Myocyte (in vitro differentiated cells): ENCODE measurements at regions not wholly inside any gene's neighbourhood (a gene's known extent, or its start where the extent isn't known, plus 50 kb on each side); places are given as distances from the start of the nearest gene placed in this dataset.

Source experiments
- DNase-seq: peaks from one replicate; pipeline ENCODE4 v3.0.0-alpha.2; 2012; ENCODE audit warnings: low read depth

DNA sequence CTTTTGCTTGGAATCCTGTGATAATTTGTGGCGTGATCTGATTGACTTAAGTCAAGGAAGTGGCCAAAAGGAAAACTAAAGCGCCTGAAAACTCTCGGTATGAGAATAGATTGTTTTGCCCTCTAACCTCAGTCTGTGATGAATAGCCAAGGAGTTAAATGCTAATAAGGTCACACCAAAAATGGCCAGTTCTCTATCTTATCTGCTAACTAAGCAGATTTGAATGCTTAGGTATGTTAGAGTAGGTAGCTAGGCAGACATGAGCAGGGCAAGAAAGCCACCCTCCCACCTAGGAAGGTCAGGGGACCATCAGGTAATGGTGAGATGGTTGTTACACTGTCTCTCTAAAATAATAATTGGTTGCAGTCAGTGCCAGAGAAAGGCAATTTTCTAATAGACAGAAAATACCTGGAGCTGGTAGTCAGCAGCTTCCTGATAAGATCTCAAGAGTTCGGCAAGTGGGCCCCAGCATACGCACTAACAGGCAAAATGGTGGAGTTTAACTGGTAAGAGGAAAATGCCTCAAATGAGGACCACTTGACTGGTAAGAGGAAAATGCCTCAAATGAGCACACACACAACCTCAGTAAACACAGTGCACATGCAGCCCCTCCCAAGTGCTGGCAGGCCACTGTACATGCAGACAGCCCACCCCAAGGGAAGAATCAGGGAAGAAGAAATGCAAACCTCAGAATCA is 468.4 kb downstream of the MBD2 start:
- no peak for DNase-seq

DNA sequence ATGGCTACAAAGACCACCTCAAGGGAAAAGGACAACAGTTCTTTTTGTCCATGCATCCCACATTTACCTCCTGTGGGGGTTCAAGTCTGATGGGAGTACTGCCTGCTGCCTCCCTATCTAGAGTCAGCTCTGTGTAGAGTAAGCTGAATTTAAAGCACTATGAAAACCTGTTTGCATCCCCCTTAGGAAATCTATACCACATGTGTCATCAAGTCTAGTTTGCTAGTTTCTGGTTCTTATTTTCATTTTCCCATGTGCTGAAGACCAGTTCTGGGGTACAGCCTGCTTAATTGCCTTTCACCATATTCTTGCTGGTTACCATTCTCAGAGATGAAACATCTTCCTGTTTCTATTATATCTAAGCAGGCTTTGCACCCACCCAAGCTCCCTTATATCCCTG is 470.3 kb downstream of the MBD2 start:
- no peak for DNase-seq

DNA sequence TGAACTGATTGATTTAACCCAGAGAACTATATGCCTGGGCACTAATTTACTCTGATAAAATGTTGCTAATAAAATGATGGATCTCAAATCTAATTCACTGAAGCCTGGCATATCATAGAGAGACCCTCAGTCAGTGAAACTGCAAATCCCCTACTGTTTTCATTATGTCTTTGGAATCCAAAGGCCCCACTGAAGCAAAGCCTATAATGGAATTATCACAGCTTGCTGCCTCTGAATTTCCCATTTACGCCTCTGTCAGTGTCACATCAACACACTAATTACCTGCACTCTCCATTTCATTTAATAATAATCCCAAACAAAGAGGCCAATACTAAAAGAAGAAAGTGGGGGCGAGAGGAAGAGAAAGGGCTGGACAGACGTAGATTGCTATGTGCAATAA is 470.9 kb downstream of the MBD2 start:
- DNase-seq: no peak

GRCh38 chr18:53752781-53753367 is 471.6 kb downstream of the MBD2 start:
- DNase-seq: no peak

- DNase-seq: no peak
These were observed 474.7 kb downstream of the MBD2 start for GRCh38 chr18:53749766-53750165.

DNA sequence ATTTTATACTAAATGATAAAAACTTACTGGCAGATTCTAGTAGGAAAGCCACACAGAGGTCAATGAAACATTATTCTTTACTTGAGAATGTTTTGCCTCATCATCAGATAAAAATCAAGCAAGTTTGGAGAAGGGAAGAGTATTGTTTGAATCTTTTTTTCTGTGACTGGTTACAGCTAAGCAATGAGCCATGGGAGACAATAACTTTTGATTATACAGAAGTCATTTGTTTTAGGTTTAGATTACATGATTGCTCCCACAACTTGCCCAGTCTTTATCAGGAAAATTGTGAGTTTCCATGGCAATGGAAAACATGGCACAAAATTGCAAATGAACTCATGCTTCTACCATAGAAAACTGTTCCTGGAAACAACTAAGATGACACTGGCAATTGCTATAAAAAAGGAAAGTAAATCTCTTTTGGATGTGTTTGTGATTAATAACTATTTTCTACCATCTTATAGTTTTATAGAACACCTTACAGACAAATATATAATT is 476.8 kb downstream of the MBD2 start:
- no peak for DNase-seq

- no peak for DNase-seq
These were observed 477.3 kb downstream of the MBD2 start for GRCh38 chr18:53747210-53747609.

- no peak for DNase-seq
These were observed 478.5 kb downstream of the MBD2 start for GRCh38 chr18:53745986-53746385.

DNA sequence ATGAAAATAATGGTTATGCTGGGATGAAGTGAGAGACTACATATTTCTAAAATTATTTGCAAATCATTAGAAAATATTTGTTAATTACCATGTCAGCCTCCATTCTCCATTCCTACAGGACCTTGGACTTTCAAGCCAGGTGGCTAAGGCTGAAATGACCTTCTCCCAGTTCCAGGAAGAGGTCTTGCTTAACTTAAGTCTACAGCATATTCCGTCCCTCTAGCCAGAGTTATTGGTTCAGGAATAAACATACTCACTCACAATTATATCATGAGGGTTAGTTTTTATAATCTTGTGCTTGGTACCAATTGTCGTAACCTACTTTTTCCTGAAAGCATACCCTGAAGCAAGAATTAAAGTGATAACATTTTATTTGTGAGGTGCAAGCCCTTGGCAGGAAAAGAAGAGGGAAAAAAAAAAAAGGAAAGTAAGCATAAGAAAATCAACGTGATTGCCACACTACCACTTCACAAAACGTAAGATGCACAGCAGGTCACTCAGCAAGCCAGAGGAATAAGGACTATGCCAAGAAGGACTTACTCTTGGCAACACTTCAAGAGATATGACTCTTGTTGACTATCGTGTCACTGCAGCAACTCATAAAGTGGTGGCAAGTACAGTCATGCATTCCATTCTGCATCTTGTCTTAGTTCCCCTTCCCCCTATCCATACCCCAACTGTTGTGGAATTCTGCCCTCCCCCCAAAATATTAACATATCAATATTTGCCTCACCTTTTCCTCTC is 479.1 kb downstream of the MBD2 start:
- DNase-seq: no peak

- DNase-seq: no peak
These were observed 484.8 kb downstream of the MBD2 start for GRCh38 chr18:53739700-53740099.

DNA sequence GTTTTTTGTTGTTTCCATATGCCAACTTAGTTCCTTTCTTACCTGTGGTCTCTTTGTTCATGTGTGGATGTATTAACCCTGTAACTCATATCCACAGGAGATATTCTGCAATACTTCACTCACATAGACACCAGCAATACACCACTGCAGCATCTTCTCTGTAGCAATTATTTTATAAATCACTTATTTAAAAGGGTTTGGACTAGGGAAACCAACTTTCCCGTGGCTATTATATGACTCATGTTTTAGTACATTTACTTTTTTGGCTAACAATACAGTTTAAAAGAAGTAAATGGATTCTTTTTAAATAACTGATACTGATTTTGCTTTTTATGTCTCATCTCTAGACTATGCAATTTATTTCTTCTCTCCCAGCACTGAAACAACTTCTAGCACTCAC is 488.9 kb downstream of the MBD2 start:
- no peak for DNase-seq

DNA sequence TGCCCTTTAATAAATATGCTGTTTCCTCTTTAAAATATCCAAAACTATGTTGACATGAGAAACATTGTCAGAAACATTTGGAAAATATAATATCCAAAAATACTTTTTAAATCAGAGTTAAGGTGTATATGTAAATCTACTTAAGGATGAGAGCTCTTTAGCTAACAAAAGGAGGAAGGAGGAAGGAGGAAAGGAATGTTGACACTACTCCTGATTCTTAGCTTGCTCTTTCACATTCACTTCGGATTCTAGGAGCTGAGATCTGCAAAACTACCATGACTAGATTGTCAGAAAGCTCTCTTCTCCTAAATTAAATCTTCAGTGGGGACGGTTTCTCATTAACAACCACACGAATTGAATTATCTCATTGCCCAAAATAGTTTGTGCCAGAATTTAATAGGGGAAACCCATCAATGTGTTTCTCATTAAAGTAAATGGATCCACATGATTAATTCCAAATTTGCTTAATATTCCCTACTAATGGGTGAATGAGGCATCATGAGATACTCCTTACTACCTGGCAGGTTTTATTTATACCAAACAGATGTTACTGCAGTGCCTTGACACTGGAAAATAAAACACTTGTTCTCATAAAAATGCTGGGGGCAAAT is 509.1 kb downstream of the MBD2 start:
- no peak for DNase-seq

GRCh38 chr18:53710080-53710479 is 514.4 kb downstream of the MBD2 start:
- DNase-seq: no peak

DNA sequence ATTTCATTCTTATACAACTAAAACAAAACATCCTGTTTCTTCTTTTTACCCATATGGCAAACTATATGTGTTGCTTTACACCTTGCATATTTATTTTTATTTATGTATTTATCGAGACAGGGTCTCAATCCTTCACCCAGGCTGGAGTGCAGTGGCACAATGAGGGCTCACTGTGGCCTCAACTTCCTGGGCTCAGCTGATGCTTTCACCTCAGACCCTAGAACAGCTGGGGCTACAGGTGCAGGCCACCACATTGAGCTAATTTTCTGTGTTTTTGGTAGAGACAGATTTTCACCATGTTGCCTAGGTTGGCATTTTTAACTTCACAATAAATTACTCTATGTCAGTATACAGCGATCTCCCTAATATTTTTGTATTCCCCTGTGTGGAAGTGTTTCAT is 522.0 kb downstream of the MBD2 start:
- DNase-seq: no peak

DNA sequence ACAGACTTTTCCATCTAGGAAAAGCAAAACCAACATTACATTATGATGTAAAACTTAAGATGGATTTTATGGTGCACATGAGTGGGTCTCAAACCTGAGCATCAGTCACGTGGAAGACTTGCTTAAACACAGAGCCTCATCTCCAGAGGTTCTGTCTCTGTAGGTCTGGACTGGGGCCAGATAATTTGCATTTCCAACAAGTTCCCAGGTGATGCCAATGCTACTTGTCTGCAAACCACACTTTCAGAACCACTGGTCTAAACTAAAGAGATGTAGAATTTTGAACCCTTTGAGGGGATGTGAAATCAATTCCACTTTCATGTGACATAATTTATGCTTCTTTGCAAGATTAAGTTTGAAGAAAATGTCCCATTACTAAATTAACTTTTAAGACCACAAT is 522.8 kb downstream of the MBD2 start:
- no peak for DNase-seq

- no peak for DNase-seq
These were observed 525.6 kb downstream of the MBD2 start for GRCh38 chr18:53698907-53699306.

DNA sequence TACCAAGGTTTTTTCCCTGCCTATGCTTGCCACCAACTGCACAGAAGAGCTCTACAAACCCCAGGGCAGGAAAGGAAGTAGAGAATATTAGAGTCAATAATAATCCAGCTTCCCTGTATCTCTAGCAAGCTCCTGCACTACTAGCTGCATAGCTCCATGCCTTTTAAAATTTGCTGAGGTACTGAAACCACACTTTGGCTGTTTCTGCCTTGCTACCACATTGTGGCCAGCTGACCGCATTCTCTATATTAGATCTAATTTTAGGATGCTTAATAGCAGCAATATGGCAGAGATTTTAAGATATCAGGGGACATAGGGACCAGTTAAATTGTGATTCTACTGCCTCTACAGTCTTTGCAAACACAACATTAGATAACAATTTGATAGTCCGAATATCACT is 534.6 kb downstream of the MBD2 start:
- DNase-seq: no peak

DNA sequence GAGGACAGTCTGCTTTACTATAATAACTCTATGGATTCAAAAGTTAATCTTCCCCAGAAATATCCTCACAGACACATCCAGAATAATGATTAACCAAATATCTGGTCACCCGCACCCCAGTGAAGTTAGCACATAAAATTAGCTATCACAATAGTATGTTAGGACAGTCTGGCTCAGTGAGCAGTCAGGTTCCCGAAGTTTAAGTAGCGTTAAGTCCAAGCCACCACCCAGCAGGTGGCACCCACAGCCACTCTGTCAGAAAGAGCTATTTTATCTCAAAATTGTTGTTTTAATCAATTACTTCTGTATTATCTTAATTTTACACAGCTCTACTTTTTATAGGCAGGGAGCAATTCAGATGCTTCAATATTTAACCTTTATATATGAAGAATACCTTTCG is 537.5 kb downstream of the MBD2 start:
- no peak for DNase-seq

GRCh38 chr18:53682796-53683195 is 541.7 kb downstream of the MBD2 start:
- DNase-seq: no peak

GRCh38 chr18:53677480-53677879 is 547.0 kb downstream of the MBD2 start:
- DNase-seq: no peak

DNA sequence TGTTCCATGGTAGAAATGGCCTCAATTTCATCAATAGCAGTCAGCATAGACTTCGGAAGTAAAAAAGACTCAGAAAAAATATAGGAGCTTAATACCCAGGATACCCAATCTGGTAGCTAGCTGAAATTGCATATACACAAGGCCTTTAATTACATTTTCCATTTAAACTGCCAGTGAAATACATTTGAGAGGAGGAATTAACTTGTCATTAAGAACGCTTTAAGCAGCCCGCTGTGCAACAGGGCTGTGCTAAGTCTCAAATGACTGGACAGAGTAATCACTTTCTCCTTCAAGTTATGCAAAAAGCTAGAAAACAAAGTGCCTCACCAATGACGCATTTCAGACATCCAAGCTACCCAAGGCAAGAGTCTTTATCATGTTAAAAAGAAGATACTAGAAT is 558.8 kb downstream of the MBD2 start:
- DNase-seq: no peak

DNA sequence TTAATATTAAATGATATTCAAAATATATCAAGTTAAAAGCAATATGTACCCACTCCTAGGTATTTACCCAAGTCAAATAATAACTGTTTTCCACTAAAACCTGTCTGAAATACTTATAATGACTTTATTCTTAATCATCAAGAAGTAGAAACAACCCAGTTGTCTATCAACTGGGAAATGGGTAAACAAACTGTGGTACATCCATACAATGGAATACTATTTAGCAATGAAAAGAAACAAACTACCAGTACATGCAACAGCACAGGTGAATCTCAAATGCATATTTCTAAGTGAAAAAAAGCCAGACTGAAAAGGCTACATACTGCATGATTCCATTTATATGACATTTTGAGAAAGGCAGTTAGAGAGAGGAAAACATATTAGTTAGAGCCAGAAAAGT is 559.9 kb downstream of the MBD2 start:
- no peak for DNase-seq
